Motor neuron (in vitro differentiated cells): ENCODE measurements at regions not wholly inside any gene's neighbourhood (a gene's known extent, or its start where the extent isn't known, plus 50 kb on each side); places are given as distances from the start of the nearest gene placed in this dataset.

Source experiments
- ATAC-seq, 8 experiments: fragments of 200-7000 bp; cut with Tn5 transposase; replicated peaks in 6 of 8; 2 replicates each; pipeline ENCODE4 v1.8.0; 2021; ENCODE audit warnings: mild to moderate bottlenecking in 8 of 8, moderate library complexity in 8 of 8
- H3K27ac ChIP-seq, 2 donors: fragments of 250-450 bp; sonication (Bioruptor Pico); 2 replicates each; pipeline ENCODE4 v1.9.0; 2021; ENCODE audit warnings: antibody characterized with exemption in 2 of 2, mild to moderate bottlenecking in 2 of 2, moderate library complexity in 1 of 2
- H3K4me1 ChIP-seq, 2 donors: fragments of 250-450 bp; sonication (Bioruptor Pico); replicated peaks in 1 of 2; 2 replicates each; pipeline ENCODE4 v1.6.1; 2021; ENCODE audit warnings: antibody characterized with exemption in 2 of 2, mild to moderate bottlenecking in 2 of 2, moderate library complexity in 1 of 2
- H3K4me3 ChIP-seq, 5 donors: fragments of 250-450 bp; sonication (Bioruptor Pico); 2 replicates each; pipeline ENCODE4 v1.9.0; 2021; ENCODE audit warnings: antibody characterized with exemption in 5 of 5, mild to moderate bottlenecking in 5 of 5, moderate library complexity in 4 of 5
- WGBS, 10 experiments: fragments of 450-650 bp; shearing (Covaris generic); methylation state at CpG; one replicate each; pipeline ENCODE4 v1.0.0; 2022; 5-methylcytosine and 5-hydroxymethylcytosine counted together
- in situ Hi-C, 9 experiments: fragments of 400-800 bp; cut with MboI; loops; one replicate each; pipeline ENCODE4 v1.15.0; 2021; ENCODE audit warnings: low sequenced_read_pairs in 9 of 9, low pct_unique_long_range_greater_than_20kb in 2 of 9; ENCODE audit not compliant: unreplicated experiment in 9 of 9

GRCh38 chr9:126084008-126084407 is 242.6 kb upstream of the MVB12B start:
- in situ Hi-C loops, result no loop called here
- WGBS, 10 experiments, result 67 to 71% methylated on average over 1 to 2 of the region's 4 CpGs; no CpG with 5 or more reads in 8 of the 10 experiments
- Histone ChIP-seq H3K4me1 (peaks cover 7 to 27% of the 10 kb centered on the region in 2 donors), H3K27ac (no peak overlapping the region), H3K4me3 (no peak overlapping the region)
- ATAC-seq, result peak in 5 of 8 experiments; percentile 39 to 87 (median 58)

- H3K4me1 ChIP-seq, result peaks cover 7 to 27% of the 10 kb centered on the region in 2 donors
- no peak overlapping the region for H3K27ac ChIP-seq
- ATAC-seq, result peak in 3 of 8 experiments; percentile 16 to 35 (median 21)
- in situ Hi-C loops, result no loop called here
- H3K4me3 ChIP-seq, result no peak overlapping the region
- WGBS, 10 experiments, result 20 to 100% (median 64%) methylated on average over 1 to 8 of the region's 8 CpGs; no CpG with 5 or more reads in 1 of the 10 experiments
Observed at GRCh38 chr9:126084696-126085095, 241.9 kb upstream of the MVB12B start.

GRCh38 chr9:126085170-126085569 is 241.5 kb upstream of the MVB12B start:
- in situ Hi-C loops, result no loop called here
- no peak overlapping the region for H3K4me3 ChIP-seq
- 6 to 70% (median 14%) methylated on average over 1 to 2 of the region's 2 CpGs; no CpG with 5 or more reads in 5 of the 10 experiments for WGBS, 10 experiments
- H3K4me1 ChIP-seq, result peaks cover 7 to 27% of the 10 kb centered on the region in 2 donors
- ATAC-seq, result peak in 5 of 8 experiments; percentile 23 to 56 (median 45)
- H3K27ac ChIP-seq, result no peak overlapping the region

- 0 to 100% (median 69%) methylated on average over 1 to 6 of the region's 6 CpGs; no CpG with 5 or more reads in 3 of the 10 experiments for WGBS, 10 experiments
- Histone ChIP-seq H3K27ac (no peak overlapping the region), H3K4me1 (peaks cover 7 to 27% of the 10 kb centered on the region in 2 donors), H3K4me3 (no peak overlapping the region)
- in situ Hi-C loops, result no loop called here
- no peak for ATAC-seq
Observed at GRCh38 chr9:126088336-126088735, 238.3 kb upstream of the MVB12B start.

- Histone ChIP-seq H3K4me1 (peaks cover 7 to 15% of the 10 kb centered on the region in 2 donors), H3K27ac (no peak overlapping the region), H3K4me3 (no peak overlapping the region)
- WGBS, 10 experiments, result 60 to 100% methylated on average over 1 of the region's 2 CpGs; no CpG with 5 or more reads in 8 of the 10 experiments
- ATAC-seq, result no peak
- in situ Hi-C loops, result no loop called here
Observed at GRCh38 chr9:126089789-126090188, 236.8 kb upstream of the MVB12B start.

GRCh38 chr9:126093771-126094170 is 232.9 kb upstream of the MVB12B start:
- no peak overlapping the region for H3K27ac ChIP-seq
- no peak overlapping the region for H3K4me3 ChIP-seq
- H3K4me1 ChIP-seq, result peaks cover 13 to 15% of the 10 kb centered on the region in 2 donors
- in situ Hi-C loops, result no loop called here
- WGBS, 10 experiments, result 40 to 100% (median 79%) methylated on average over 1 to 7 of the region's 9 CpGs; no CpG with 5 or more reads in 3 of the 10 experiments
- ATAC-seq, result peak in 1 of 8 experiments; percentile 17

GRCh38 chr9:126095546-126096190 is 231.0 kb upstream of the MVB12B start:
- H3K27ac ChIP-seq, result peak overlapping the region in 1 of 2 donors; percentile 44
- peaks cover 13 to 15% of the 10 kb centered on the region in 2 donors for H3K4me1 ChIP-seq
- ATAC-seq, result no peak
- WGBS, 10 experiments, result 0 to 100% (median 80%) methylated on average over 1 to 8 of the region's 16 CpGs; no CpG with 5 or more reads in 3 of the 10 experiments
- in situ Hi-C loops, result no loop called here
- H3K4me3 ChIP-seq, result no peak overlapping the region

- 0 to 80% (median 8%) methylated on average over 1 to 4 of the region's 7 CpGs; no CpG with 5 or more reads in 3 of the 10 experiments for WGBS, 10 experiments
- ATAC-seq, result peak; percentile 31 to 94 (median 74)
- in situ Hi-C loops, result no loop called here
- H3K4me1 ChIP-seq, result peaks cover 13 to 15% of the 10 kb centered on the region in 2 donors
- H3K27ac ChIP-seq, result peak overlapping the region in 1 of 2 donors; percentile 44
- H3K4me3 ChIP-seq, result no peak overlapping the region
Observed at GRCh38 chr9:126096340-126096739, 230.3 kb upstream of the MVB12B start.

GRCh38 chr9:126097679-126098078 is 228.9 kb upstream of the MVB12B start:
- Histone ChIP-seq H3K4me1 (peaks cover 13 to 15% of the 10 kb centered on the region in 2 donors), H3K27ac (no peak overlapping the region), H3K4me3 (no peak overlapping the region)
- peak in 1 of 8 experiments; percentile 28 for ATAC-seq
- WGBS, 10 experiments, result 40 to 100% (median 65%) methylated on average over 1 to 4 of the region's 6 CpGs; no CpG with 5 or more reads in 4 of the 10 experiments
- in situ Hi-C loops, result no loop called here

GRCh38 chr9:126106404-126106803 is 220.2 kb upstream of the MVB12B start:
- ATAC-seq, result no peak
- Histone ChIP-seq H3K4me3 (no peak overlapping the region), H3K27ac (no peak overlapping the region), H3K4me1 (peaks cover 0 to 20% of the 10 kb centered on the region in 2 donors)
- in situ Hi-C loops, result no loop called here
- 38 to 91% (median 64%) methylated on average over 1 to 5 of the region's 5 CpGs; no CpG with 5 or more reads in 3 of the 10 experiments for WGBS, 10 experiments

- WGBS, 10 experiments, result 69 to 100% (median 87%) methylated on average over 2 to 12 of the region's 12 CpGs; no CpG with 5 or more reads in 2 of the 10 experiments
- in situ Hi-C loops, result no loop called here
- H3K4me1 ChIP-seq, result peaks cover 0 to 20% of the 10 kb centered on the region in 2 donors
- H3K27ac ChIP-seq, result no peak overlapping the region
- no peak overlapping the region for H3K4me3 ChIP-seq
- ATAC-seq, result peak in 3 of 8 experiments; percentile 19 to 60 (median 41)
Observed at GRCh38 chr9:126107693-126108092, 218.9 kb upstream of the MVB12B start.

GRCh38 chr9:126108240-126108639 is 218.4 kb upstream of the MVB12B start:
- in situ Hi-C loops, result no loop called here
- Histone ChIP-seq H3K4me3 (no peak overlapping the region), H3K4me1 (peaks cover 0 to 20% of the 10 kb centered on the region in 2 donors), H3K27ac (no peak overlapping the region)
- WGBS, 10 experiments, result 0 to 60% methylated on average over 1 of the region's 11 CpGs; no CpG with 5 or more reads in 8 of the 10 experiments
- ATAC-seq, result peak in 3 of 8 experiments; percentile 13 to 52 (median 30)

- no peak overlapping the region for H3K27ac ChIP-seq
- H3K4me1 ChIP-seq, result peaks cover 0 to 20% of the 10 kb centered on the region in 2 donors
- no peak for ATAC-seq
- H3K4me3 ChIP-seq, result no peak overlapping the region
- in situ Hi-C loops, result no loop called here
Observed at GRCh38 chr9:126109575-126109974, 217.1 kb upstream of the MVB12B start.
